COLO829 (cell line): ENCODE measurements at regions not wholly inside any gene's neighbourhood (a gene's known extent, or its start where the extent isn't known, plus 50 kb on each side); places are given as distances from the start of the nearest gene placed in this dataset.
A peak's percentile ranks its signal among the peaks of the same experiment; 100 is the strongest.
"Not testable (repeated sequence)": the region's sequence is repeated elsewhere in the genome, so short reads cannot be mapped to it uniquely, and the experiment has no call there.

ENCODE experiments used
- DNase-seq: peaks from one replicate; pipeline ENCODE4 v3.0.0; 2012; ENCODE audit warnings: low spot score

- not testable (repeated sequence) for DNase-seq
These were observed 88.6 kb upstream of the NFIL3 start for GRCh38 chr9:91512235-91512634.

- no peak for DNase-seq
These were observed 80.0 kb upstream of the NFIL3 start for GRCh38 chr9:91503673-91504081.

GRCh38 chr9:91502913-91503672, 79.5 kb upstream of the NFIL3 start:
- DNase-seq: no peak

GRCh38 chr9:91502475-91502874, 78.8 kb upstream of the NFIL3 start:
- no peak for DNase-seq

- peak; percentile 49 for DNase-seq
These were observed 76.9 kb upstream of the NFIL3 start for GRCh38 chr9:91500509-91501014.

- DNase-seq: no peak
These were observed 72.7 kb upstream of the NFIL3 start for GRCh38 chr9:91496351-91496750.

GRCh38 chr9:91495450-91495849, 71.8 kb upstream of the NFIL3 start:
- DNase-seq: no peak

GRCh38 chr9:91494751-91495150, 71.1 kb upstream of the NFIL3 start:
- DNase-seq: no peak

- no peak for DNase-seq
These were observed 68.6 kb upstream of the NFIL3 start for GRCh38 chr9:91492237-91492636.

GRCh38 chr9:91491624-91492023, 68.0 kb upstream of the NFIL3 start:
- no peak for DNase-seq

- DNase-seq: peak; percentile 27
These were observed 65.8 kb upstream of the NFIL3 start for GRCh38 chr9:91489361-91489899.

GRCh38 chr9:91488341-91488740, 64.7 kb upstream of the NFIL3 start:
- DNase-seq: no peak

- no peak for DNase-seq
These were observed 63.3 kb upstream of the NFIL3 start for GRCh38 chr9:91486699-91487497.

GRCh38 chr9:91485006-91485405, 61.4 kb upstream of the NFIL3 start:
- no peak for DNase-seq

- no peak for DNase-seq
These were observed 60.2 kb upstream of the NFIL3 start for GRCh38 chr9:91483835-91484234.

GRCh38 chr9:91483189-91483691, 59.6 kb upstream of the NFIL3 start:
- no peak for DNase-seq

- no peak for DNase-seq
These were observed 58.3 kb upstream of the NFIL3 start for GRCh38 chr9:91481972-91482371.

- no peak for DNase-seq
These were observed 53.5 kb upstream of the NFIL3 start for GRCh38 chr9:91477106-91477505.

GRCh38 chr9:91474656-91475055, 51.0 kb upstream of the NFIL3 start:
- no peak for DNase-seq
